Neural cell (in vitro differentiated cells): ENCODE measurements at regions not wholly inside any gene's neighbourhood (a gene's known extent, or its start where the extent isn't known, plus 50 kb on each side); places are given as distances from the start of the nearest gene placed in this dataset.

ENCODE experiments used
- H2AFZ ChIP-seq: fragments of 200-600, 300-800 bp; sonication (generic), shearing (Covaris generic); 2 replicates; pipeline ENCODE4 v1.6.0; 2014; ENCODE audit warnings: low read depth, mild to moderate bottlenecking, antibody characterized with exemption, low read length, moderate library complexity
- H3F3A ChIP-seq: fragments of 200-600 bp; shearing (Covaris generic); 2 replicates; pipeline ENCODE4 v1.6.1; 2016; ENCODE audit warnings: mild to moderate bottlenecking, moderate library complexity, mixed read lengths, antibody characterized with exemption, low read length; ENCODE audit not compliant: insufficient read depth, poor library complexity, severe bottlenecking
- H3K27ac ChIP-seq: fragments of 200-600, 300-800 bp; sonication (generic), shearing (Covaris generic); 2 replicates; pipeline ENCODE4 v1.5.1; 2014; ENCODE audit warnings: mild to moderate bottlenecking, low read length, moderate library complexity
- H3K27me3 ChIP-seq: fragments of 300-800, 200-600 bp; sonication (generic), shearing (Covaris generic); 2 replicates; pipeline ENCODE4 v1.6.0; 2014; ENCODE audit warnings: mild to moderate bottlenecking, low read depth, low read length, moderate library complexity; ENCODE audit not compliant: insufficient read depth
- H3K36me3 ChIP-seq: fragments of 300-800, 200-600 bp; sonication (generic), shearing (Covaris generic); 2 replicates; pipeline ENCODE4 v1.5.1; 2014; ENCODE audit warnings: mild to moderate bottlenecking, antibody characterized with exemption, low read length, moderate library complexity; ENCODE audit not compliant: insufficient read depth
- H3K4me2 ChIP-seq: fragments of 300-800, 200-600 bp; sonication (generic), shearing (Covaris generic); 2 replicates; pipeline ENCODE4 v1.6.0; 2014; ENCODE audit warnings: mild to moderate bottlenecking, low read length
- H3K4me3 ChIP-seq: fragments of 300-800, 200-600 bp; sonication (generic), shearing (Covaris generic); 2 replicates; pipeline ENCODE4 v1.5.1; 2014; ENCODE audit warnings: mild to moderate bottlenecking, low read length, moderate library complexity
- H3K79me2 ChIP-seq: fragments of 200-600 bp; shearing (Covaris generic); replicated peaks from 2 replicates; pipeline ENCODE4 v1.6.0; 2014; ENCODE audit warnings: mild to moderate bottlenecking, low read length, moderate library complexity; ENCODE audit not compliant: insufficient read depth
- H3K9ac ChIP-seq: fragments of 300-800, 200-600 bp; sonication (generic), shearing (Covaris generic); 2 replicates; pipeline ENCODE4 v1.6.1; 2016; ENCODE audit warnings: mild to moderate bottlenecking, low read length, mixed read lengths
- H3K9me2 ChIP-seq: fragments of 200-600 bp; shearing (Covaris generic); 2 replicates; pipeline ENCODE4 v1.6.1; 2016; ENCODE audit warnings: mild to moderate bottlenecking, low read length, mixed read lengths; ENCODE audit not compliant: insufficient read depth
- H3K9me3 ChIP-seq: fragments of 200-600, 300-800 bp; sonication (generic), shearing (Covaris generic); 2 replicates; pipeline ENCODE4 v1.6.1; 2016; ENCODE audit warnings: mild to moderate bottlenecking, mixed run types, low read length, moderate library complexity, mixed read lengths
- H4K20me1 ChIP-seq: fragments of 200-600 bp; shearing (Covaris generic); 2 replicates; pipeline ENCODE4 v1.6.1; 2016; ENCODE audit warnings: mild to moderate bottlenecking, mixed run types; ENCODE audit not compliant: insufficient read depth
- EP300 ChIP-seq: fragments of 450-650 bp; conservative IDR thresholded peaks from 2 replicates; pipeline ENCODE4 v1.6.1; 2014; ENCODE audit warnings: antibody characterized with exemption, mild to moderate bottlenecking, moderate library complexity; ENCODE audit not compliant: poor library complexity, severe bottlenecking
- EZH2 ChIP-seq: fragments of 200-600, 300-800 bp; shearing (Covaris generic), sonication (generic); IDR thresholded peaks from 2 replicates; pipeline ENCODE4 v1.6.1; 2014; ENCODE audit warnings: antibody characterized with exemption, low read length, borderline replicate concordance, mild to moderate bottlenecking; ENCODE audit not compliant: insufficient read depth, poor library complexity, severe bottlenecking
- MXI1 ChIP-seq: fragments of 450-650 bp; conservative IDR thresholded peaks from 2 replicates; pipeline ENCODE4 v1.6.1; 2014; ENCODE audit warnings: antibody characterized with exemption, mild to moderate bottlenecking; ENCODE audit not compliant: poor library complexity, severe bottlenecking
- POLR2AphosphoS5 ChIP-seq: IDR thresholded peaks from 2 replicates; pipeline ENCODE4 v1.6.1; 2012
- RAD21 ChIP-seq: fragments of 450-650 bp; conservative IDR thresholded peaks from 2 replicates; pipeline ENCODE4 v1.6.1; 2014; ENCODE audit warnings: antibody characterized with exemption, mild to moderate bottlenecking, moderate library complexity
- REST ChIP-seq: IDR thresholded peaks from 2 replicates; pipeline ENCODE4 v1.6.1; 2012; ENCODE audit warnings: borderline replicate concordance
- SMC3 ChIP-seq: fragments of 450-650 bp; conservative IDR thresholded peaks from 2 replicates; pipeline ENCODE4 v1.6.1; 2014; ENCODE audit warnings: antibody characterized with exemption, mild to moderate bottlenecking, moderate library complexity; ENCODE audit not compliant: poor library complexity
- TAF1 ChIP-seq: IDR thresholded peaks from 2 replicates; pipeline ENCODE4 v1.6.1; 2012; ENCODE audit warnings: low read depth
- TF ChIP-seq, protein P1 (sequence below): fragments of 450-650 bp; IDR thresholded peaks from 2 replicates; pipeline ENCODE4 v1.5.1; 2014; ENCODE audit warnings: antibody characterized with exemption, mild to moderate bottlenecking, moderate library complexity; ENCODE audit not compliant: poor library complexity, severe bottlenecking

GRCh38 chr19:33946535-33947264, 150.0 kb downstream of the KCTD15 start:
- Histone ChIP-seq H3K27me3 (no peaks in the 10 kb centered on the region), H3K9me2 (no peaks in the 10 kb centered on the region), H3K27ac (no peak overlapping the region), H3K4me3 (no peak overlapping the region), H3K9me3 (no peaks in the 10 kb centered on the region), H3K36me3 (no peaks in the 10 kb centered on the region), H4K20me1 (no peaks in the 10 kb centered on the region), H2AFZ (no peak overlapping the region), H3K4me2 (no peak overlapping the region), H3F3A (no peaks in the 10 kb centered on the region), H3K9ac (no peak overlapping the region), H3K79me2 (no peaks in the 10 kb centered on the region)
- no peak for TF ChIP-seq EZH2
- TF ChIP-seq MXI1: no peak
- TF ChIP-seq TAF1: no peak
- no peak for TF ChIP-seq SMC3
- TF ChIP-seq, protein P1, sequence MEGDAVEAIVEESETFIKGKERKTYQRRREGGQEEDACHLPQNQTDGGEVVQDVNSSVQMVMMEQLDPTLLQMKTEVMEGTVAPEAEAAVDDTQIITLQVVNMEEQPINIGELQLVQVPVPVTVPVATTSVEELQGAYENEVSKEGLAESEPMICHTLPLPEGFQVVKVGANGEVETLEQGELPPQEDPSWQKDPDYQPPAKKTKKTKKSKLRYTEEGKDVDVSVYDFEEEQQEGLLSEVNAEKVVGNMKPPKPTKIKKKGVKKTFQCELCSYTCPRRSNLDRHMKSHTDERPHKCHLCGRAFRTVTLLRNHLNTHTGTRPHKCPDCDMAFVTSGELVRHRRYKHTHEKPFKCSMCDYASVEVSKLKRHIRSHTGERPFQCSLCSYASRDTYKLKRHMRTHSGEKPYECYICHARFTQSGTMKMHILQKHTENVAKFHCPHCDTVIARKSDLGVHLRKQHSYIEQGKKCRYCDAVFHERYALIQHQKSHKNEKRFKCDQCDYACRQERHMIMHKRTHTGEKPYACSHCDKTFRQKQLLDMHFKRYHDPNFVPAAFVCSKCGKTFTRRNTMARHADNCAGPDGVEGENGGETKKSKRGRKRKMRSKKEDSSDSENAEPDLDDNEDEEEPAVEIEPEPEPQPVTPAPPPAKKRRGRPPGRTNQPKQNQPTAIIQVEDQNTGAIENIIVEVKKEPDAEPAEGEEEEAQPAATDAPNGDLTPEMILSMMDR: no peak
- TF ChIP-seq RAD21: no peak
- TF ChIP-seq EP300: no peak
- no peak for TF ChIP-seq POLR2AphosphoS5
- TF ChIP-seq REST: no peak

GRCh38 chr19:33947265-33947964, 150.7 kb downstream of the KCTD15 start:
- H3K36me3 ChIP-seq: no peaks in the 10 kb centered on the region
- no peak for TF ChIP-seq RAD21
- TF ChIP-seq MXI1: no peak
- no peak for TF ChIP-seq REST
- TF ChIP-seq, protein P1: no peak
- no peak for TF ChIP-seq SMC3
- TF ChIP-seq EP300: no peak
- TF ChIP-seq POLR2AphosphoS5: no peak
- TF ChIP-seq TAF1: no peak
- no peak for TF ChIP-seq EZH2
- H3K9ac ChIP-seq: no peak overlapping the region
- H3K27ac ChIP-seq: no peak overlapping the region
- no peaks in the 10 kb centered on the region for H4K20me1 ChIP-seq
- no peaks in the 10 kb centered on the region for H3K79me2 ChIP-seq
- no peak overlapping the region for H2AFZ ChIP-seq
- no peaks in the 10 kb centered on the region for H3K27me3 ChIP-seq
- H3K9me2 ChIP-seq: no peaks in the 10 kb centered on the region
- H3F3A ChIP-seq: no peaks in the 10 kb centered on the region
- no peak overlapping the region for H3K4me2 ChIP-seq
- H3K4me3 ChIP-seq: no peak overlapping the region
- no peaks in the 10 kb centered on the region for H3K9me3 ChIP-seq
